Neutrophil (primary cell): ENCODE measurements at regions not wholly inside any gene's neighbourhood (a gene's known extent, or its start where the extent isn't known, plus 50 kb on each side); places are given as distances from the start of the nearest gene placed in this dataset.

Source experiments
- H3K27ac ChIP-seq: fragments of 200-600 bp; sonication (generic); 2 replicates; pipeline ENCODE4 v1.5.1; 2016; ENCODE audit warnings: mild to moderate bottlenecking, moderate library complexity
- H3K27me3 ChIP-seq: fragments of 200-600 bp; sonication (generic); 2 replicates; pipeline ENCODE4 v1.6.0; 2016; ENCODE audit warnings: mild to moderate bottlenecking
- H3K36me3 ChIP-seq: fragments of 200-600 bp; sonication (generic); 2 replicates; pipeline ENCODE4 v1.5.1; 2017
- H3K4me1 ChIP-seq, 2 experiments: fragments of 200-600 bp in 1 of 2; sonication (generic) in 1 of 2; 1 replicate in 1 of 2; 2 replicates in 1 of 2; pipeline versions ENCODE4 v1.5.1 to v1.6.1; 2013 to 2016; ENCODE audit warnings: low read depth in 1 of 2, low read length in 1 of 2, mild to moderate bottlenecking in 1 of 2, moderate library complexity in 1 of 2; ENCODE audit not compliant: control insufficient read depth in 1 of 2, insufficient read depth in 1 of 2
- H3K4me3 ChIP-seq, 2 experiments: fragments of 200-600 bp in 1 of 2; sonication (generic) in 1 of 2; 1 replicate in 1 of 2; 2 replicates in 1 of 2; pipeline ENCODE4 v1.5.1; 2013 to 2016; ENCODE audit warnings: low read depth in 1 of 2, low read length in 1 of 2, mild to moderate bottlenecking in 1 of 2, moderate library complexity in 1 of 2
- H3K9me3 ChIP-seq: fragments of 200-600 bp; sonication (generic); 2 replicates; pipeline ENCODE4 v1.5.1; 2016
- CTCF ChIP-seq: fragments of 200-600 bp; sonication (generic); IDR thresholded peaks from 2 replicates; pipeline ENCODE4 v1.5.1; 2016; ENCODE audit warnings: antibody characterized with exemption

DNA sequence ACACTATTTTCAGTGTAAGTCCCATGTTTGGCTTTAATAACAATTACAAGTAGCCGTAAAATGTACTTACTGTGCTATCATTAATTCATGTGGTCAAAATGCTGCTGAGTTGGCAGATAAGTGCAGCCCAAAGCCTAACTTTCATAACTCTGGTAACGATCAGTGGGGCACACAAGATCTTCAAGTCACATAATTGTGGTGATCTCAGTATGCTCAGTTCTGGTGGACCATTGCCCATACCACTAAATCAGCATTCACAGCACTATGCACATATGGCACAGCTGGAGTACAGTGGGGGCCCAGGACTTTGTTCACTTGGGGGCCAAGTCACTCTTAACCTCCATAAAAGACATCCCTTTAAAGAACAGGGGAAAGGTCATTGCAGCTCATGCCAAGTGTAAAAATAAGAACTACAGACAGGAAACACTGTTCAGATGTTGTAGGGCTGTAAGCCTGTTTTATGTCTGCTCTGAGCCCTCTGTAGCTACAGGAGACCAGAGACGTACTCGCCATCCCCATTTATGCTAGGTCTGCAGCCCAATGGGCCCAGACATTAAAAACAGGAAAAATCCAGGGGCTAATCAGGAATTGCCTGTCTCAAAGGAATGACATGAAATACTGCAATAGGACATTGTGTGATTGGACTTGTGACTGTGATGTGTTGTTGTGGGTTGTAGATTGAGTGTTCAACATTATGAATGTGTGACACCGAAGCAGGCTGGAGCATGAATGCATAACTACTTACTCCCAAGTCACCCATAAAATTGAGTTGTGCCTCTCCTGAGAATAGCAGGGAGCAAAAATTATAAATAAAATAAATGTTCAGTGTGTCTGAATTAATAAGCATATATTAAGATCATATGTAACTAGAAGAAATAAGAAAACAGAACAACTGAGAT, 282.5 kb upstream of the EPHA3 start:
- no peaks in the 10 kb centered on the region for H3K27me3 ChIP-seq
- H3K4me3 ChIP-seq, result no peak overlapping the region
- no peaks in the 10 kb centered on the region for H3K4me1 ChIP-seq
- no peaks in the 10 kb centered on the region for H3K9me3 ChIP-seq
- H3K27ac ChIP-seq, result no peak overlapping the region
- no peak for TF ChIP-seq CTCF
- H3K36me3 ChIP-seq, result no peaks in the 10 kb centered on the region

- no peak for TF ChIP-seq CTCF
- Histone ChIP-seq H3K4me1 (no peaks in the 10 kb centered on the region), H3K27ac (no peak overlapping the region), H3K4me3 (no peak overlapping the region), H3K9me3 (no peaks in the 10 kb centered on the region), H3K27me3 (no peaks in the 10 kb centered on the region), H3K36me3 (no peaks in the 10 kb centered on the region)
Measured at GRCh38 chr3:88828466-88828865, 279.0 kb upstream of the EPHA3 start.

- H3K27ac ChIP-seq, result no peak overlapping the region
- no peaks in the 10 kb centered on the region for H3K4me1 ChIP-seq
- no peak for TF ChIP-seq CTCF
- H3K27me3 ChIP-seq, result no peaks in the 10 kb centered on the region
- H3K4me3 ChIP-seq, result no peak overlapping the region
- no peaks in the 10 kb centered on the region for H3K36me3 ChIP-seq
- no peaks in the 10 kb centered on the region for H3K9me3 ChIP-seq
Measured at GRCh38 chr3:88852606-88853005, 254.8 kb upstream of the EPHA3 start.

- TF ChIP-seq CTCF, result no peak
- Histone ChIP-seq H3K4me1 (no peaks in the 10 kb centered on the region), H3K27me3 (no peaks in the 10 kb centered on the region), H3K9me3 (no peaks in the 10 kb centered on the region), H3K4me3 (no peak overlapping the region), H3K36me3 (no peaks in the 10 kb centered on the region), H3K27ac (no peak overlapping the region)
Measured at GRCh38 chr3:88863196-88863595, 244.2 kb upstream of the EPHA3 start.

DNA sequence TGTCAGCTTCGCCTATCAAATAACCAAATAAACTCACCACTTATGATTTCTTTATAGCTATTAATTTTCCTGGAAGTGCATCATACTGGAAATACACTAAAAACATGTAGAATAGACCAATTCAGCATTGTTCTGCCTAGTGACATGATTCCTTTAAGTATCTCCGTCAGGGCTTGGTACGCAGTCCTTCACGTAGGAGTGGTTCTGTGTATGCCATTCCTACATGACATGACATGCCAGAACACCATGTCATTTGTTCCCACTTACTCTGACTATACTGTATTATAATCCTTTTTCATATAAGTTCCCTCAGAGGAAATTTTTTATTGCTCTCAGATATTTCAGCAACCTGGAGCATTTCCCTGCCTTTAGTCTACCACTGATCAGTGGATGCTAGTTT, 230.7 kb upstream of the EPHA3 start:
- H3K27me3 ChIP-seq, result no peaks in the 10 kb centered on the region
- no peak for TF ChIP-seq CTCF
- no peaks in the 10 kb centered on the region for H3K36me3 ChIP-seq
- no peak overlapping the region for H3K27ac ChIP-seq
- H3K9me3 ChIP-seq, result no peaks in the 10 kb centered on the region
- no peaks in the 10 kb centered on the region for H3K4me1 ChIP-seq
- no peak overlapping the region for H3K4me3 ChIP-seq
